ENCODE measurements at regions not wholly inside any gene's neighbourhood (a gene's known extent, or its start where the extent isn't known, plus 50 kb on each side); places are given as distances from the start of the nearest gene placed in this dataset.
A peak's percentile ranks its signal among the peaks of the same experiment; 100 is the strongest.

DNA sequence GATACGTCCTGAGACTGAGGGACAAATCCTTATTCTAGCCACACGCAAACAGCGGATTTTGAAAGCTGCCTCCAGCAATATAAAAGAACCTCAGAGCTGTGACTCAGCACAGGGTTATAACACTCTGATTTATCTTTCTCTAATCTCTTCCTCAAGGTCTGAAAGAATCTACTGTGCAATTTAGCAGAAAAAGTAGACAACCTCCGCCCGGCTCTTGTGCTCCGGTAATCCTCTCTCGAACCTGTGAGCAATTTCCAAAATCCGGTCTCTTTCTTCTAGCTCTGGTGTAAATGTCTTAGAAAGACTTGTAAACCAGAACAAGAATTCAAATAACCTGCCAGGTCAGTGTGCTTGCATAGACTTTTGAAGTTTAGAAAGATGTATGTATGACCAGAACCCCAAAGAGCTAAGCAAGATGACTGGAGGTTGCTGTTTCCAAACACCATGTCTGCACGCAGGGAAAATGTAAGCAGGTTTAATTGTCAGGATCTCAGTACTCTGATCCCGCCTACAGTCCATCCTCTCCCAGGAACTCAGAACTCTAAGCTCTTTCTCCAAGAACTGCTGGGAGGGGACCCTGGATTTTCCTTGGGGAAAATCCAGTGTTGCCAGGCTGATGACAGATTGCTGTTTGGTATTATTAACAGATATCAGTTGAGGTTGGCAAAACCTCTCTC is 338.1 kb downstream of the RFC3 start:
- Histone ChIP-seq H3K9me1 (ENCODE audit: insufficient read depth, low read length) (0 out of 2 replicates have a peak, but pooled peaks cover 7% of the 10 kb centered on the region), H2AK5ac (ENCODE audit: low read depth, low read length) (no peak overlapping the region), H3K56ac (ENCODE audit: extremely low read depth, insufficient read depth, low read length) (no peak overlapping the region), H3K4me3 (ENCODE audit: insufficient read depth, low read depth, low read length) (no peak overlapping the region), H4K91ac (ENCODE audit: insufficient read depth, low read depth, low read length) (peak overlapping the region; percentile 43; the same call in 1 of the 2 replicates), H2AK9ac (replicated peaks; ENCODE audit: low read depth, low read length, poor library complexity) (no peak overlapping the region), H3K4me2 (ENCODE audit: low read depth, low read length) (no peak overlapping the region), H2BK15ac (ENCODE audit: low read depth, low read length) (peak overlapping the region; percentile 29; the same call in 1 of the 3 replicates), H3K27ac (ENCODE audit: insufficient read depth, low read length) (no peak overlapping the region), H2BK120ac (ENCODE audit: low read depth, low read length) (peak overlapping the region; percentile 89), H3K36me3 (ENCODE audit: control insufficient read depth, insufficient read depth, low read length) (no peaks in the 10 kb centered on the region), H3K14ac (replicated peaks; ENCODE audit: low read depth, low read length) (peak overlapping the region; percentile 70; the same call in 1 of the 2 replicates), H3K9me3 (ENCODE audit: control insufficient read depth, insufficient read depth, low read length) (no peaks in the 10 kb centered on the region), H3K79me1 (ENCODE audit: low read depth in 1 of 2, low read length in 2 of 2) (no peaks in the 10 kb centered on the region), H4K5ac (ENCODE audit: low read depth, low read length) (no peak overlapping the region), H2BK5ac (ENCODE audit: low read depth, low read length, poor library complexity, severe bottlenecking) (no peak overlapping the region), H2BK20ac (ENCODE audit: low read depth, low read length) (peak overlapping the region; percentile 83; the same call in 1 of the 2 replicates), H3K4ac (ENCODE audit: low read depth, low read length) (peak overlapping the region; percentile 76; the same call in 1 of the 2 replicates), H3K27me3 (ENCODE audit: control insufficient read depth, insufficient read depth, low read length) (no peaks in the 10 kb centered on the region), H3K9ac (ENCODE audit: low read depth, low read length) (no peak overlapping the region), H4K8ac (ENCODE audit: low read depth in 2 of 2, low read length in 2 of 2) (peak overlapping the region; percentile 40 to 83; a peak in 2 of 4 replicates), H3K18ac (ENCODE audit: low read depth, low read length) (no peak overlapping the region), H2AFZ (replicated peaks; ENCODE audit: low read length, poor library complexity) (peak overlapping the region; percentile 60), H3K23ac (ENCODE audit: low read depth, low read length) (no peak overlapping the region), H4K20me1 (ENCODE audit: insufficient read depth, low read length) (no peaks in the 10 kb centered on the region), H3K4me1 (ENCODE audit: control insufficient read depth, insufficient read depth, low read length) (peaks cover 4% of the 10 kb centered on the region)
- no TSS peak for BruUV-seq (replicated peaks)
- peak; percentile 39 for DNase-seq
- TF ChIP-seq, protein P1, sequence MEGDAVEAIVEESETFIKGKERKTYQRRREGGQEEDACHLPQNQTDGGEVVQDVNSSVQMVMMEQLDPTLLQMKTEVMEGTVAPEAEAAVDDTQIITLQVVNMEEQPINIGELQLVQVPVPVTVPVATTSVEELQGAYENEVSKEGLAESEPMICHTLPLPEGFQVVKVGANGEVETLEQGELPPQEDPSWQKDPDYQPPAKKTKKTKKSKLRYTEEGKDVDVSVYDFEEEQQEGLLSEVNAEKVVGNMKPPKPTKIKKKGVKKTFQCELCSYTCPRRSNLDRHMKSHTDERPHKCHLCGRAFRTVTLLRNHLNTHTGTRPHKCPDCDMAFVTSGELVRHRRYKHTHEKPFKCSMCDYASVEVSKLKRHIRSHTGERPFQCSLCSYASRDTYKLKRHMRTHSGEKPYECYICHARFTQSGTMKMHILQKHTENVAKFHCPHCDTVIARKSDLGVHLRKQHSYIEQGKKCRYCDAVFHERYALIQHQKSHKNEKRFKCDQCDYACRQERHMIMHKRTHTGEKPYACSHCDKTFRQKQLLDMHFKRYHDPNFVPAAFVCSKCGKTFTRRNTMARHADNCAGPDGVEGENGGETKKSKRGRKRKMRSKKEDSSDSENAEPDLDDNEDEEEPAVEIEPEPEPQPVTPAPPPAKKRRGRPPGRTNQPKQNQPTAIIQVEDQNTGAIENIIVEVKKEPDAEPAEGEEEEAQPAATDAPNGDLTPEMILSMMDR (conservative IDR thresholded peaks at IDR 0.05; ENCODE audit: low read depth, low read length) = no peak
- TF ChIP-seq NFE2L2 (IDR thresholded peaks at IDR 0.05; ENCODE audit: low read depth, low read length) = peak; percentile 16; the same call in 1 of the 2 replicates
- no CpG with 5 or more reads among the region's 10 CpGs for WGBS, 2 experiments (ENCODE audit: extremely low coverage in 2 of 2, insufficient read length in 1 of 2)
- intact Hi-C loops (cut with micrococcal nuclease) (no loop called here), dilution Hi-C loops (cut with HindIII; ENCODE audit: low sequenced_read_pairs, unreplicated experiment) (no loop called here), in situ Hi-C loops (cut with MboI; ENCODE audit: low sequenced_read_pairs) (no loop called here)
- no peak for ATAC-seq (ENCODE audit: low read depth)
- ChIA-PET CTCF (interaction anchor here (0.6 kb wide), 1 partner anchor 1900 kb away, joined by 5 read pairs; no protein-coding TSS in a partner anchor), POLR2A (ENCODE audit: unreplicated experiment) (no interaction called here)

Data from IMR-90 (cell line).